ENCODE measurements at regions not wholly inside any gene's neighbourhood (a gene's known extent, or its start where the extent isn't known, plus 50 kb on each side); places are given as distances from the start of the nearest gene placed in this dataset.

- TF ChIP-seq POLR2AphosphoS5 (IDR thresholded peaks at IDR 0.05; ENCODE audit: low read depth, low read length), result no peak
- TF ChIP-seq, protein P1, sequence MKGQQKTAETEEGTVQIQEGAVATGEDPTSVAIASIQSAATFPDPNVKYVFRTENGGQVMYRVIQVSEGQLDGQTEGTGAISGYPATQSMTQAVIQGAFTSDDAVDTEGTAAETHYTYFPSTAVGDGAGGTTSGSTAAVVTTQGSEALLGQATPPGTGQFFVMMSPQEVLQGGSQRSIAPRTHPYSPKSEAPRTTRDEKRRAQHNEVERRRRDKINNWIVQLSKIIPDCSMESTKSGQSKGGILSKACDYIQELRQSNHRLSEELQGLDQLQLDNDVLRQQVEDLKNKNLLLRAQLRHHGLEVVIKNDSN (IDR thresholded peaks at IDR 0.05; ENCODE audit: borderline replicate concordance, low read depth), result no peak
- TF ChIP-seq SIN3A (IDR thresholded peaks at IDR 0.05; ENCODE audit: borderline replicate concordance, low read depth, low read length), result no peak
- TF ChIP-seq SMC3 (IDR thresholded peaks at IDR 0.05; ENCODE audit: low read depth, low read length), result no peak
- no peak for TF ChIP-seq CTCF (IDR thresholded peaks at IDR 0.05)
- TF ChIP-seq YY1 (IDR thresholded peaks at IDR 0.05; ENCODE audit: low read depth), result no peak
- no peak for TF ChIP-seq EP300 (IDR thresholded peaks at IDR 0.05; ENCODE audit: borderline replicate concordance in 1 of 2, low read depth in 1 of 2, low read length in 1 of 2)
- TF ChIP-seq TEAD4 (IDR thresholded peaks at IDR 0.05; ENCODE audit: borderline replicate concordance, insufficient read depth), result no peak
- no peak for TF ChIP-seq IRF3 (IDR thresholded peaks at IDR 0.05; ENCODE audit: low read depth, low read length)
- TF ChIP-seq MAX (IDR thresholded peaks at IDR 0.05; ENCODE audit: low read depth), result no peak
- no peak for TF ChIP-seq USF2 (IDR thresholded peaks at IDR 0.05; ENCODE audit: borderline replicate concordance, low read depth, low read length)
- TF ChIP-seq TCF12 (IDR thresholded peaks at IDR 0.05), result no peak
These were observed 248.5 kb downstream of the ATP23 start for GRCh38 chr12:58189893-58190292.
